Left renal cortex interstitium (tissue), 4 donors: ENCODE measurements at regions not wholly inside any gene's neighbourhood (a gene's known extent, or its start where the extent isn't known, plus 50 kb on each side); places are given as distances from the start of the nearest gene placed in this dataset.
"Not testable (repeated sequence)": the region's sequence is repeated elsewhere in the genome, so short reads cannot be mapped to it uniquely, and the experiment has no call there.

Experiments
- DNase-seq, 4 donors: peaks; one replicate each; pipeline ENCODE4 v3.0.0-alpha.2; 2013; ENCODE audit warnings: low read depth in 4 of 4, low spot score in 2 of 4, missing footprints in 1 of 4

GRCh38 chr6:120392941-120393340 lies 941.3 kb downstream of the TBC1D32 start:
- no peak for DNase-seq

GRCh38 chr6:120384671-120385070 lies 949.6 kb downstream of the TBC1D32 start:
- no peak for DNase-seq

GRCh38 chr6:120383681-120384080 lies 950.6 kb downstream of the TBC1D32 start:
- DNase-seq, result no peak

GRCh38 chr6:120378582-120379220 lies 955.6 kb downstream of the TBC1D32 start:
- no peak for DNase-seq

- DNase-seq, result no peak
These were observed 961.1 kb downstream of the TBC1D32 start for GRCh38 chr6:120373185-120373584.

- no peak for DNase-seq
These were observed 970.9 kb downstream of the TBC1D32 start for GRCh38 chr6:120363429-120363828.

- DNase-seq, result not testable (repeated sequence)
These were observed 975.7 kb downstream of the TBC1D32 start for GRCh38 chr6:120358535-120358934.

GRCh38 chr6:120357447-120357846 lies 976.8 kb downstream of the TBC1D32 start:
- DNase-seq, result no peak

GRCh38 chr6:120355822-120356221 lies 978.5 kb downstream of the TBC1D32 start:
- DNase-seq, result no peak

GRCh38 chr6:120354452-120355098 lies 979.7 kb downstream of the TBC1D32 start:
- DNase-seq, result no peak

GRCh38 chr6:120352491-120352890 lies 981.8 kb downstream of the TBC1D32 start:
- DNase-seq, result no peak

GRCh38 chr6:120348926-120349325 lies 985.4 kb downstream of the TBC1D32 start:
- DNase-seq, result no peak

- no peak for DNase-seq
These were observed 979.0 kb upstream of the MAN1A1 start for GRCh38 chr6:120328521-120328920.

- no peak for DNase-seq
These were observed 971.1 kb upstream of the MAN1A1 start for GRCh38 chr6:120320481-120321162.

- DNase-seq, result no peak
These were observed 954.7 kb upstream of the MAN1A1 start for GRCh38 chr6:120304223-120304622.

GRCh38 chr6:120303527-120303926 lies 954.0 kb upstream of the MAN1A1 start:
- no peak for DNase-seq

GRCh38 chr6:120302041-120302440 lies 952.5 kb upstream of the MAN1A1 start:
- no peak for DNase-seq

GRCh38 chr6:120290964-120291363 lies 941.4 kb upstream of the MAN1A1 start:
- no peak for DNase-seq

GRCh38 chr6:120282005-120282404 lies 932.4 kb upstream of the MAN1A1 start:
- DNase-seq, result no peak

GRCh38 chr6:120279466-120280167 lies 930.1 kb upstream of the MAN1A1 start:
- DNase-seq, result no peak

- DNase-seq, result no peak
These were observed 929.3 kb upstream of the MAN1A1 start for GRCh38 chr6:120278689-120279396.
